ENCODE measurements at regions not wholly inside any gene's neighbourhood (a gene's known extent, or its start where the extent isn't known, plus 50 kb on each side); places are given as distances from the start of the nearest gene placed in this dataset.
"Not testable (repeated sequence)": the region's sequence is repeated elsewhere in the genome, so short reads cannot be mapped to it uniquely, and the experiment has no call there.

- DNase-seq: no peak
Observed at GRCh38 chr11:93608364-93608763, 53.1 kb upstream of the CEP295 start.

- DNase-seq: no peak
Observed at GRCh38 chr11:93606721-93607120, 54.8 kb upstream of the CEP295 start.

GRCh38 chr11:93606314-93606713 lies 55.2 kb upstream of the CEP295 start:
- DNase-seq: no peak

GRCh38 chr11:93605642-93606041 lies 55.8 kb upstream of the CEP295 start:
- peak in 1 of 3 experiments; percentile 39 for DNase-seq

GRCh38 chr11:93604008-93604660 lies 57.3 kb upstream of the CEP295 start:
- no peak for DNase-seq

GRCh38 chr11:93603225-93604007 lies 58.1 kb upstream of the CEP295 start:
- peak in 1 of 3 experiments; percentile 26 for DNase-seq

- not testable (repeated sequence) for DNase-seq
Observed at GRCh38 chr11:93596171-93596570, 53.0 kb upstream of the SMCO4 start.

Measured in NCI-H1417 (cell line).